ENCODE measurements at regions not wholly inside any gene's neighbourhood (a gene's known extent, or its start where the extent isn't known, plus 50 kb on each side); places are given as distances from the start of the nearest gene placed in this dataset.

GRCh38 chr1:229124116-229124515 lies 146.8 kb upstream of the RAB4A start:
- H3K4me1 ChIP-seq (ENCODE audit: low read length) = peaks cover 7% of the 10 kb centered on the region
- H3K27me3 ChIP-seq (replicated peaks; ENCODE audit: insufficient read depth, low read length) = 0 out of 2 replicates have a peak, but pooled peaks cover 3% of the 10 kb centered on the region
- DNase-seq = no peak
- H3K4me2 ChIP-seq (ENCODE audit: low read depth, low read length) = no peak overlapping the region
- no peaks in the 10 kb centered on the region for H3F3A ChIP-seq (ENCODE audit: insufficient read depth, low read length)
- H3K4me3 ChIP-seq (ENCODE audit: low read length) = no peak overlapping the region
- no peaks in the 10 kb centered on the region for H3K9me3 ChIP-seq (replicated peaks; ENCODE audit: insufficient read depth, low read length)
- no peaks in the 10 kb centered on the region for H3K36me3 ChIP-seq (replicated peaks; ENCODE audit: insufficient read depth, low read length)
- no peaks in the 10 kb centered on the region for H3K9me2 ChIP-seq (replicated peaks; ENCODE audit: insufficient read depth, low read length)
- H3K79me2 ChIP-seq (ENCODE audit: low read length) = no peaks in the 10 kb centered on the region
- TF ChIP-seq EZH2 (optimal IDR thresholded peaks at IDR 0.05; ENCODE audit: low read depth, low read length) (no peak), CTCF (IDR thresholded peaks at IDR 0.05; ENCODE audit: low read length) (no peak), EZH2phosphoT487 (IDR thresholded peaks at IDR 0.05; ENCODE audit: low read length) (no peak)
- H3K9ac ChIP-seq (ENCODE audit: low read length) = no peak overlapping the region
- no peaks in the 10 kb centered on the region for H4K20me1 ChIP-seq (ENCODE audit: insufficient read depth, low read length)
- H3K27ac ChIP-seq (ENCODE audit: low read length) = no peak overlapping the region
- no peak overlapping the region for H2AFZ ChIP-seq (ENCODE audit: low read length)

DNA sequence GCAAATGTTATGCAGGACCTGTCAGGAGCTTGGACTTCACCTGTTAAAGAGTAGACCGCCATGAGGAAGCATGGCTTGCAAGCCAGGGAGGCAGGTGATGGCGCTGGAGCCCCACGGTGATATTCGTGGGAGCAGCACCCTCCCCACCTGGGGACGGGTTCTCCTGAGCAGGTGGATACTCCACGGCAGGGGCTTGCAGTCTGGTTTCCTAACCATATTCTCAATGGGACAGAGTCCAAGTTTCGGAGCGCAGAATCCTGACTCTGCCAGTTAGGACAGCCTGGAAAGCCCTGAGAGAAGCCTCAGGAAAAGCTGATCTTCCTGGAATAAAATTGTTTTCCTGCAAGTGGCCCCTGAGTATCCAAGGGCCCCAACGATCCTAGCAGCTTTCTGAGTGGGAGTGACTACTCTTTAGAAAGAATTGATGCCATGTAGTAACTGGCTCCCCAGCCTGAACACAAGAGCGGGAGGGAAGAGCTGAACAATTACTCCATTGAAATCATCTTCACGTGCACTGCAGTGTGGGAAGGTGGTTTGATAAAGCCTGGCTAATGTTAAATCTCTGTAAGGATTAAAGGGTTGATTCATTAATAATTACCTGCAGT lies 146.3 kb upstream of the RAB4A start:
- H3K9me2 ChIP-seq (replicated peaks; ENCODE audit: insufficient read depth, low read length) = no peaks in the 10 kb centered on the region
- H2AFZ ChIP-seq (ENCODE audit: low read length) = no peak overlapping the region
- no peak overlapping the region for H3K27ac ChIP-seq (ENCODE audit: low read length)
- H3K36me3 ChIP-seq (replicated peaks; ENCODE audit: insufficient read depth, low read length) = no peaks in the 10 kb centered on the region
- TF ChIP-seq EZH2 (optimal IDR thresholded peaks at IDR 0.05; ENCODE audit: low read depth, low read length) (no peak), CTCF (IDR thresholded peaks at IDR 0.05; ENCODE audit: low read length) (no peak), EZH2phosphoT487 (IDR thresholded peaks at IDR 0.05; ENCODE audit: low read length) (no peak)
- no peaks in the 10 kb centered on the region for H3K9me3 ChIP-seq (replicated peaks; ENCODE audit: insufficient read depth, low read length)
- H3K4me2 ChIP-seq (ENCODE audit: low read depth, low read length) = no peak overlapping the region
- no peaks in the 10 kb centered on the region for H3F3A ChIP-seq (ENCODE audit: insufficient read depth, low read length)
- H3K4me3 ChIP-seq (ENCODE audit: low read length) = no peak overlapping the region
- H3K79me2 ChIP-seq (ENCODE audit: low read length) = no peaks in the 10 kb centered on the region
- no peak overlapping the region for H3K9ac ChIP-seq (ENCODE audit: low read length)
- no peak for DNase-seq
- no peaks in the 10 kb centered on the region for H4K20me1 ChIP-seq (ENCODE audit: insufficient read depth, low read length)
- H3K27me3 ChIP-seq (replicated peaks; ENCODE audit: insufficient read depth, low read length) = 0 out of 2 replicates have a peak, but pooled peaks cover 3% of the 10 kb centered on the region
- peaks cover 7% of the 10 kb centered on the region for H3K4me1 ChIP-seq (ENCODE audit: low read length)

DNA sequence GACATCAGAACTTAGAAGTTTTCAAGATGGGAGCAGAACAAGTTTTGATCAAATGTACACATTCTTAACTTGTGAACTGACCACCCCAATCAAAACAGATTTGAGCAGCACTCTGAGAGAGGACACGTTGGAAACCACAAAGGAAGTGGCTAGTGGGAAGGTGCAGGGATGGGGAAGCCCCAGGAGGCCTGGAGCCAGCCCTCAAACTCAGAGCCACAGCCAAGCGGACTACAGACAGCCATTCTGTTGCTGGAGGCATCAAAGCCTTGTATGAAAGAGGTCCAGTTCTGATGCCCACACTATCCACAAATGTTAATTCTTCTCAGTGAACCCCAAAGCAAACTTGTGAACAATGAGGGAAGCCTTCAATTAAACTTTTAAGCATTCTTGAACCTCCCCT lies 143.6 kb upstream of the RAB4A start:
- Histone ChIP-seq H3K27ac (ENCODE audit: low read length) (no peak overlapping the region), H4K20me1 (ENCODE audit: insufficient read depth, low read length) (no peaks in the 10 kb centered on the region), H3K79me2 (ENCODE audit: low read length) (no peaks in the 10 kb centered on the region), H3K4me1 (ENCODE audit: low read length) (peaks cover 7% of the 10 kb centered on the region), H3K9me2 (replicated peaks; ENCODE audit: insufficient read depth, low read length) (no peaks in the 10 kb centered on the region), H2AFZ (ENCODE audit: low read length) (no peak overlapping the region), H3K9ac (ENCODE audit: low read length) (no peak overlapping the region), H3K4me3 (ENCODE audit: low read length) (no peak overlapping the region), H3K9me3 (replicated peaks; ENCODE audit: insufficient read depth, low read length) (no peaks in the 10 kb centered on the region), H3K36me3 (replicated peaks; ENCODE audit: insufficient read depth, low read length) (no peaks in the 10 kb centered on the region), H3F3A (ENCODE audit: insufficient read depth, low read length) (no peaks in the 10 kb centered on the region), H3K4me2 (ENCODE audit: low read depth, low read length) (0 out of 2 replicates have a peak overlapping the region, but pooled peaks have one; percentile 21), H3K27me3 (replicated peaks; ENCODE audit: insufficient read depth, low read length) (0 out of 2 replicates have a peak, but pooled peaks cover 3% of the 10 kb centered on the region)
- peak; percentile 76 for DNase-seq
- TF ChIP-seq EZH2 (optimal IDR thresholded peaks at IDR 0.05; ENCODE audit: low read depth, low read length) = no peak
- no peak for TF ChIP-seq CTCF (IDR thresholded peaks at IDR 0.05; ENCODE audit: low read length)
- TF ChIP-seq EZH2phosphoT487 (IDR thresholded peaks at IDR 0.05; ENCODE audit: low read length) = no peak
